ENCODE measurements at regions not wholly inside any gene's neighbourhood (a gene's known extent, or its start where the extent isn't known, plus 50 kb on each side); places are given as distances from the start of the nearest gene placed in this dataset.
"Not testable (repeated sequence)": the region's sequence is repeated elsewhere in the genome, so short reads cannot be mapped to it uniquely, and the experiment has no call there.

- TF ChIP-seq CTCF, POLR2A (IDR thresholded peaks at IDR 0.05): not testable (repeated sequence)
These were observed 390.4 kb upstream of the ANKRD20A1 start for GRCh38 chr9:67468326-67468725.
